ENCODE measurements at regions not wholly inside any gene's neighbourhood (a gene's known extent, or its start where the extent isn't known, plus 50 kb on each side); places are given as distances from the start of the nearest gene placed in this dataset.

DNA sequence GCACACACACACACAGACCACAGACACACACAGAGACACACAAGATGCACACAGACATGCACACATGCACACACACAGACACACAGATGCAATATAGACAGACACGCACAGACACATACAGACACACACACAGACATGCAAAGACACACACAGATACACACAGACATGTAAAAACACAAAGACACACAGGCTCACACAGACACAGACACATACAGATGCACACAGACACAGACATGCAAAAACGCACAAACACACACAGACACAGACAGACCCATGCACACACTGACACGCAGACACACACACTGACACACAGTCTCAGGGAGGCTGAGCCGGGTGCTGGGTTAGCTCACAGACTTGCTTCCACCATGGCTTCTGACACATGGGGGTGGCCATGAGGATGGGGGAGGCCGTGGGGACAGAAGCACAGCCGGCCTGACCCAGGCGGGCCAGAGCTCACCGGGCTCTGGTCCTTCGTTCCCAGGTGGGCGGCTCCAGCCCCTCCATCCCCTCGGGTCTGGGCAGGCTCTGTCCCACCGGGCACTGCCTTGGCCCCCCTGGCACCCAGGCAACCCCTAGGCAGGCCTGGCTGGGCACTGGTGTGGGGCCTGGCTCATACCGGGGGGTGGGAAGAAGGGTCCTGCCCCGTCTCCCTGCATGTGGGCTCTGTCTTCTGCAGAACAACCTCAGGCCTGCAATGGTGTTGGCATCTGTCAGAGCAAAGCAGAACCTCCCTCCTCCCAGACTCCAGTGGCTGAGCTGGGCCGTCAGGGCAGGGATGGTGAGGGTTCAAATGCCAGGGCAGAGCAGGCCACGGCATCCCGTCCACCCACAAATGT lies 1489.5 kb downstream of the BRD1 start:
- DNase-seq: no peak

DNA sequence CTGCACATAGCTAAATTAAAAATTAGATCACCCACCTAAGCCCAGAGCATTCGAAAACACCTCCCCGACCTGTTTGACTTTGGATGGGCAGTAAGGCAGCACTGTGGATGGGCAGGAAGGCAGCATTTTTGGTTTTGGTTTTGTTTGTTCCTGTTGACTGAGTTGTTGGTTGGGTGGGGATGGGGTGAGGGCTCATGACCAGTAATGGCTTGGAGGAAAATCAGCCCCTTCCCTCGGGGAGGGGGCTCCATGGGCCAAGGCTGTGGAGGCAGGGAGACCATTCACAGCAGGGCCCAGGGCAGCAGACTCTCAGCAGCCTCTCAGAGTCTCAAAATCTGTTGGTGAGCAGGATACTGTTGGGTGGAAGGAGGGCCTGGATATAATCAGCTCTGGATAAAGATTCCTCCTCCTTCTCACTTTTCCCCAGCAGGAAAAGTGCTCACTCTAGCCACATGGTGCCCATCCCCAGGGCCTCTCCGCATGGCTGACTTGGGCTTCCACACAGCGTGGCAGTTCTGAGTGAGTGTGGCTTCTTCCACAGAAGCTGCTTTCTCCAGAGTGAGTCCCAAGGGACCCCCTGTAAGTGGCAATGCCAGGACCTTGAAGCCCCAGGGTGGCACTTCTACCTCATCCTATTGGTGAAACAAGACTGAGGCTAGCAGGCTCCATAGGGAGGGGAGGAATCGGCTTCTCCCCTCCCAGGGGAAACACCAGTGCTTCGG lies 1491.2 kb downstream of the BRD1 start:
- DNase-seq: no peak

DNA sequence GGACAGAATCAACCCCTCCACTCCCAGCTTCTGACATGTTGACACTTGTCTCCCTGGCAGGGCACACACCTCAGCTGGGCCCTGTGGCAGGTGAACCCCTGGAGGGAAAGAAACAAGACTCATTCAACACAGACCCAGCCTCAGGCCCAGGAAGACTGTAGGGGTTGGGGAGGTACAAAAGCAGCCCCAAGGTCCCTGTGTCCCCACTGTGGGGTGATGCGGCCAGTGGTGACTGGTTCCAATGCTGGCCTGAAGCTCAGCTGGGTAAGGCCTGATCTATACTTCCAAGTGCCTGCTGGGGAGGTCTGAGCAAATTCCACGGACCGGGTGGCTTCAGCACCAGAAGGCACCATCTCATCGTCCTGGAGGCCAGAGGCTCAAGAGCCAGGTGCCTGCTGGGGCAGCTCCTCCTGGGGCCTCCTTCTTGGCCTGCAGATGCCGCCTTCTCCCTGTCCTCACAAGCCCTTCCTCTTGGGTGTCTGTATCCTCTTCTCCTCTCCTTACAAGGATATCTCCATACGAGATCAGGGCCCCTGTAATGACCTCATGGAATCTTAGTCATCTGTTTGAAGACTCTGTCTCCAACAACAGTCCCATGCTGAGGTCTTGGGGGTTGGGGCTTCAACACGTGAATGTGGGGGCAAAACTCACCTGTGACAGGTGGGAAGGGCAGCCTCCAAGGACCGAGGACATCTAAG lies 1492.1 kb downstream of the BRD1 start:
- DNase-seq: no peak

DNA sequence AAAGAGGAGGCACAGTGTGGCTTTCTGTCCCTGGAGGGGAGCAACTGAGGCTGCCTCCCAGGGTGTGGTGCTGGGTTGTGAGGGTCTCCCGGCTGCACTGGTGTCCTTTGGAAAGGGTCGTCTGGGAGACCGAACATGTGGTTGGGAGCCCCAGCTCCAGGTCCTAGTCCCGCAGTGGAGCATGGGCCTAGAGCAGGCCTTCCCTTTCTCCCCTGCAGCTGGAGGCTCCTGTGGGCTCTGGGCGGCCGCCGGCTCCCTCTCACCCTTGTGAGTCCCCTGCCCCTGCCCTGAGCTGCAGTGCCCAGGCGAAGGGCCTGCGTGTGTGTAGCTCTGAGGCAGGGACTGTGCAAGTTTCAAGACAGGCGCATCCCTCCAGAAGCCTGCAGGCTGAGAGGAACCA lies 1492.7 kb downstream of the BRD1 start:
- DNase-seq: no peak

DNA sequence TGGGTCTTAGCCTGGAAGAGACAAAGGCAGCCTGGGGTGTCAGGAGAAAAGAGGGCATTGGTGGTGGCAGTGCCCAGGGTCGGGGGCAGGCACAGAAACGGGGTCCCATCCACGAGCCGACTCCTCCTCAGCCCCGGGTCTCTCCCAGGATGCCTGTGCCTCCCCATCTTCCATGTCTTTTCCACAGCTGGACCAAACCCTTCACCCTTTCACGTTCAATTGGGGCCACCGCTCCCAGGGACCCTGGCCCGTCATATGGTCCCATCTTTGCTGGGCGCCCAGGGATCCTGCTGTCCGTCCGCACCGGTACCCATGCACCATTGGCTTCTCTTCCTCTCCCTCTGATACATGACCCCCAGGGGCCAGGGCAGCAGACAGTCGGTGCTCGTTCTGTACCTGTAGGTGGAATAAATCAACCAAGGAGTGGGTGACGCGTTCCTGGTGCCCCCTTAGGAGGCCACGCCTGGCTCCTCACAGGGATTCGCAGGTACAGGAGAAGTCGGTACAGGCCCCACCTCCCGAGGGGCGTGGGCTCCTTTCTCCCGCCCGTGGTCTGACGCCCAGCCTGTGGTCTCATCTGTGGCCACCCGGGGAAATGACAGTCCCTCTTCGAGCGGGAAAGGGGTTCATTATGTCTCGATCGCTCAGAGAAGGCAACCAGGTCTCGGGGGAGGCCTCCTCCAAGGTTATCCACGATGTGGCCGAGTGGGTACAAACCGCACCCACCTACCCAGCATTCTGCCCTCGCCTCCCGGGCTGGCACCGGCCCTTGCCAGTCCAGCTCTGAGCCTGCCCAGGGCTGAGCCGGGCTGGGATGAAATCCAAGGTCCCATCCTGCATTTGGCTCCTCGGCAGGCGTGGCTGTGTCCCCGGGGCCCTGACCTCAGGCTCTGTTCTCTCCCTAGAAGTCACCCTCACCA lies 1493.6 kb downstream of the BRD1 start:
- no peak for DNase-seq

DNA sequence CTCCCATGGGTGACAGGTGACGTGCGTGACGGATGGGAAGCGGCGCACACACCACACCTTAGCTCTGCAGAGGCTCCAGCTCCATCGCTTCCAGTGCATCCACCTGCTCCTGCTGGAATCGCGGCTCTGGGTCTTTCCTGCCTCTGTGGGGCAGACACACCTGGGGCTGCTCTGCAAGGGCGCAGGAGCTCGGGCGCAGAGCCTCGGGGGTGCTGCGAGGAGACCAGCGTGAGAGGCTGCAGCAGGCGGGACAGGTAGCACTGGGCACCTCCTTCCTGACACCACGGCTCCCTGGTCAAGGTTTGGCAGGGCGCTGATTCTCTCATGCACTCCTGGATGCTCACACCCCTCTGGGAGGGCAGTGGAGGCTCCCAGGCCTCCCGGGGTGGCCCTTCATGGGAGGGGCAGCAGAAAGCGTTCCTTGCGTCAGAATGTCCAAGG lies 1494.3 kb downstream of the BRD1 start:
- DNase-seq: no peak

DNA sequence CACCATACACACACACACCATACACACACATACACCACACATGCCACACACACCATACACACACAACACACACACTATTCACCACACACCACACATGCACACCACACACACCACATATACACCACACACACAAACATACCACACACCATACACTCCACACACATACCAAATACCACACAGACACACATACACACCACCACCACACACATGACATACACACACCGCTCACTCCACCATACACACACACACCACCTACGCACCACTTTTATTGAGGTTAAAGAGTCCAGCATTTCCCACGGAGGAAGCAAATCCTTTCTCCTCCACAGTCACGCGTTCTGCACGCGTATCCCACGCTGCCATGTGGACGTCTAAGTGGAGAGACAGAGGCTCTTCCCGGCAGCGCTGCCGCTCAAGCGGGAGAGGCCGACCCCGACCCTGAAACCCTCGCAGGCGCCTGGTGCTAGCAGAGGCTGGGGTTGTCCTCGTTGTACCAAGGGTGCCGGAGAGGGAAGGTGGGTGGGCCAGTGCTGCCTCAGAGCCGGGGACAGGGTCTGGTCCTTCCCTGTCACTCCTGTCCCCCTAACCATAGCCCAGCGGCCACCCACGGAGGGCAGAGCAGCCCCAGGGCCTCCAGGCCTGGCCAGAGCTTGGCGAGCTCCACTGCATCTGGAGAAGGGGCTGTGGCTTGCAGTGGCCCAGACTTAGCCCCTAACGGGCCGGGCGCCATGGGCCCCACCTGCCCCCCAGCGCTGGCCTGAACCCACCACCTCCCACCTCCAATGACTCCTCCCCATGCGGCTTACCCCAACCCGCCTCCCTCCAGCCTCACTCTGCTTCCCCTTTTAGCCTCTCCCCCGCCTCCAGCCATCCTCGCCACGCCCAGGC lies 1495.0 kb downstream of the BRD1 start:
- no peak for DNase-seq

DNA sequence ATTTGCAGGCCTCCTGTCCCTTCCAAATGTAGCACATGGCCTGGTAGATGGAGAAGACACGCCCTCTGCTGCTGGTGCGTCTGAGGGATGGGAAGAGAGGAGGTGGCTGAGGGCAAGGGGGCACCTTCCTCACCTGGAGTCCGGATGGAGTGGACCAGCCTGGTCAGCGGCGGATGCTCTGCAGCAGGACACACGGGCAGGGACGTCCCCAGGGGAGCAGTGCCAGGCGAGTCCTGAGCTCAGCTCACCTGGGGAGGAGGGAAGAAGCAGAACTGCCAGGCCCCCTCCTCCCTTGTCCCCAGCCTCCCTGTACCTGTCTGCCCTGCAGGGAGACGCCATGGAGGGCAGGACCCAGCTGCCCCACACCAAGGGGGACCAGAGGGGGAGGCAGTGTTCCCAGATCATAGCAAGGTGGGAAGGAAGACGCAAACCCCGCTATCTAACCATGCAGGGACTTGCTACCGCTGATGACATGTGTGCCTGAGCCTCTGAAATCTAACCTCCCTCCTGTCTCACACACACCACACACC lies 1495.9 kb downstream of the BRD1 start:
- DNase-seq: no peak

DNA sequence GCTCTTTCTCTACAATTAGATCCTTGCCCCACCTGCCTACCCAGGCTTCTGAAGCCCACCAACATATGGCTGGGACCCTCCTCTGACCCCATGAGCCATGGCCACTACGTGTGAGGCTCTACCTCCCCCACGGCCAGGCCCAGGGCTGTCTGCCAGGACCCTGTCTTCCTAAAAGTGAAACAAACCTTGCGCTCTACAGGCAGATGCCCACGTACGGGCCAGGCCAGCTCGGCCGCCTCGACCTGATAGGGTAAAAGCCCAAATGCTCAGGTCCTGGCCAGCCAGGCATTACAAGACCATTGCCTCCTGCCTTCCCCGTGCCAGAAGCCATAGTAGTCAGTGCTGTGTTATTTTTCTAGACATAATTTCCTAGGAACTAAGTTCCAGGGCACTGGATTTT lies 1496.4 kb downstream of the BRD1 start:
- DNase-seq: no peak

DNA sequence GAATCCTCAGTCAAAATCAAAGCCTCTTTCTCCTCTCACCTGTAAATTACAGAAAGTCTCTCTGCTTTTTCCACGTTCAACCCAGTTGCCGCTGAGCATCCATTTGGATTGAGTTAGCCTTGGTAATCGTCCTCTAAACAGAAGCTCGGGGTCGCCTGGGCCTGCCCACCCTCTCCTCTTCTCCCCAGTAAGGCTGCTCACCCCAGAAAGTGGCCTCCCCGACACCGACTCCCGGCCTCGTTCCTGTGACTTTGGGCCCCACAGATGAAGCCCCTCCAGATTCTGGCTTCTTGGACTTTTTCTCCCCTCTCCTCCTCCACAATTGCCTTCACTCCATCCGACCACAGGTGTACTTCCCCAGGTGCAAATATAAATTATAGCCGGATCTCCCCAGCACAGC lies 1500.0 kb downstream of the BRD1 start:
- DNase-seq: no peak

DNA sequence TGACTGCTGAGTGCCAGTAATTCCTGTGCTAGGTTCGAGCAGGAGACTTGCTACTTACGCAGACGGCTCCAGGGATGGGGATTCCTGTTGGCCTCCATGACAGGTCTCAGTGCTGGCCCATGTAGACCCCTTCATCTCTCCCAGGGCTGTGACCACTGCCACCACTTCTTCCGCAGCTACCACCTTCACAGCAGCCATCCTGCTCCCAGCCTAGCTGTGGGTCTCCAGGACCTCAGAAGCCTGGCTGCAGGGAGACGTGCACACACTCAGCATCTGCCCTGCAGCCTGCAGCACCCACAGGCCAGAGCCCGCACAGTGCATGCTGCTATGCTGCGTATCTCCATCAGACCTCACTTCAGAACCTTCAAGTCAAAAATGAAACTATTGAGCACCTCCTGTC lies 1503.9 kb downstream of the BRD1 start:
- no peak for DNase-seq

DNA sequence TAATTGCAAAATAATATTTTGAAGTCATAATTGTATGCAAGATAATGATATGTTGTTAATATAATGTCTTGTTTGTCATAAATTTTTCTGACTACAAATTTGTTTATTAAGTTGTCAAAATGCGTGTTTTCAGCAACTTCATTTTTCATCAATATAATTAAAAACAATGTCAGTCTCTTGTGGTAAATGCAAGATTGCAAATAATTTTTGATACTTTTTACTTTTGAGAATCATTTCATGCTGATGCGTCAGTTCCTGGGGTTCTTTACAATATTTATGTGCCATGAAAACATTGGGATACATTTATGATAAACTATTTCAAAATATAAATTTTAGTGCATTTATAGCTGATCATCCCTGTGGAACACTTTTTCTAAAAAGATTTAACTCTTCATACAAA lies 1504.8 kb downstream of the BRD1 start:
- no peak for DNase-seq

DNA sequence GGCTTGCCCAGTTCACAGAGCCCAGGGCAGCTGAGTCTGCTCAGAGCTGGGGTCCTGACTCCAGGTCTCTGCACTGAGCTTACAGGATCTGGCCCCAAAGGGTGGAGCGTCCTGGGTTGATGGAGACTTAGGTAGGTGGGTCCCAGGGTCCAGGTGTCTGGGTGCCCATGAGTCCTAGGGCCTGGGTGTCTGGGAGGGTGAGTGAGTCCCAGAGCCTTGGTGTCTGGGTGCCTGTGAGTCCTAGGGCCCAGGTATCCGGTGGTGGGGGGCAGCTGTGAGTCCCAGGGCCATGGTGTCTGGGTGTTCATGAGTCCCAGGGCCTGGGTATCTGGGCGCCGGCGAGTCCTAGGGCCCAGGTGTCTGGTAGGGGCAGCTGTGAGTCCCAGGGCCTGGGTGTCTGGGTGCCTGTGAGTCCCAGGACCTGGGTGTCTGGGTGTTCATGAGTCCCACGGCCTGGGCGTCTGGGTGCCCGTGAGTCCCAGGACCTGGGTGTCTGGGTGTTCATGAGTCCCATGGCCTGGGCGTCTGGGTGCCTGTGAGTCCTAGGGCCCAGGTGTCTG lies 1505.6 kb downstream of the BRD1 start:
- no peak for DNase-seq

DNA sequence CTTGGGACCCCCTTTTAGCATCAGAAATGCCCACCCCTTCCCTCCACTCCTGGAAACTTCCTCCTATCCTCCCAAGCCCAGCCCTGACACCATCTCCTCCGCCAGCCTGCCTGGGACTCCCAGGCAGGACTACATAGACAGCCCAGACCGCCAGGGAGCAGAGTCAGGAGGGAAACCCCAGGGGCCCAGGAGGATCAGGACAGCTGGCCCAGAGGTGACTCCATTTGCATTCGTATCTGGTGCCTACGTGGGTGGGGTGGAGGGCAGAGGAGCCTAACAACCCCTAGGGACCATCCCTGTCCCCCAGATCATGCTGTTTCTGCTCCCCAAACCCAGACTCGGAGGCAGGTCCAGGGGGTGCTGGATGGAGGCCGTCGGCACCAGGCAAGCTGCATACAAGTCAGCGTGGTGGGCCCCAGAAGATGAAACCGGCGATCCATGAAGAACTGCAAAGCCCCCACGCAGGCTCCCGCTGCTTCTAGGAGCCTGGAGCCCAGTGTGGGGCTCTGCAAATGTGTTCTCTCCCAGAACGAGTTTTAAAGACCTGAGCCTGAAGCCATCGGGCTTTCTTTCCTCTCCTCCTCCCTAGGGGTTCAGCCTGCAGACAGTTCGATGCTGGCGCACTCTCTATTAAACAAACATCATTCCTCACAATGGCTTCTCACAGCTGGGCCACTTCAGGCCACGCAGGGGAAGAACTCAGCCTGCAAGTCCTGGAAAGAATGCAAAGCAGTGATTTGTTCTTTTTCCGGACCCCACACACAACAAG lies 1506.8 kb downstream of the BRD1 start:
- no peak for DNase-seq

DNA sequence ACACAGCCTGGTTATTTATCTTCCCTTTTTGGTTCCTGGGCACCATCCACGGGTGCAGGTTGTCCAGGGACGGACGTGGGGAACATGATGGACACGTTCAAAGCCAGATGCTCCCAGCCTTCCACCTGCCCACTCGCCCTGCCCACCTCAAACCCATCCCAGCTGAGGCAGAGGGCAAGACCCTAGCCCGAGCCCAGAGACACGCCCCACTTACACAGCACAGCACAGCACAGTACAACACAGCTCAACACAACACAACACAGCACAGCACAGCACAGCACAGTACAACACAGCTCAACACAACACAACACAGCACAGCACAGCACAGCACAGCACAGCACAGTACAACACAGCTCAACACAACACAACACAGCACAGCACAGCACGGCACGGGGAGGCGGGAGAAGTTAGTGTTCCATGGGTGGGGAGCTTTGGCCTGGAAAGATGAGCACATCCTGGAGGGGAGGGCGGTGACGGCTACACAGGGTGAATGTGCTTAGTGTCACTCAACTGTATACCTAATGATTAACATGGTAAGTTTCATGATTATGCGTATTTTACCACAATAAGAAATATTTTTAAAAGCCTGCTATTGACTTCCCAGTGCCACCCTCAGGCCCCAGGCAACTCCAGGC lies 1507.5 kb downstream of the BRD1 start:
- DNase-seq: no peak

DNA sequence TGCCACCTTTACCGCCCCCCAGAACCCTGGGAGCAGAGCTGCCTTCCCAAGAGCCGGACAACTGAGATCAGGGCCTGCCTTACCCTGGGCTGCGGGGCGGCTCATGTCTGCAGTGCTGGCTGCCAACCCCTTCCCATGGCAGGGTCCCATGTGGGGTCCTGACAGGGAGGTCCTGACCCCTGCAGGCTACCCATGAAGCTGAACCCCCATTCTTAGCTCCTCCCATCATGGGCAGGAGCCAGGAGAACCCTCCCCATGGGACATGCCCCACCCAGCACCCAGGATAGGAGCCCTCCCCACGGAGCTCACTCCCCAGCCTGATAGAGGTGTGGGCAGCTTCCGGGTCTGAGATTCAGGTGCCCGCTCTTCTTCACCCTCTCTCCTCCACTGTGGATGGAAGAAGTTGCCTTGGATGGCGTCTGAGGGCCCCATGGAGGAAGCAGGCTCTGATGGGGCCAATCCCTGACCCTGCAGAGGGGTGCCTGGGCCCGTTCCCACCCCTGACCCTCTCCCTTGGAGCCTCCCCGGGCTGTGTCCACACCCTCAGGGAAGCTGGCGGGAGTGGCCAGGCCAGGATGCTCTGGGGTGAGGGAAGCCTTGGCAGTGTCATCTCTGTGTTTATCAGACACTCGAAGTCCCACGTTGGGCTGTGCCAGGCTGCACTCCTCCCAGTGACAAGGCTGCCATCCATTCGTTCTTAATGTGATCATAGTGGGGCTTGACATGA lies 1508.2 kb downstream of the BRD1 start:
- no peak for DNase-seq

DNA sequence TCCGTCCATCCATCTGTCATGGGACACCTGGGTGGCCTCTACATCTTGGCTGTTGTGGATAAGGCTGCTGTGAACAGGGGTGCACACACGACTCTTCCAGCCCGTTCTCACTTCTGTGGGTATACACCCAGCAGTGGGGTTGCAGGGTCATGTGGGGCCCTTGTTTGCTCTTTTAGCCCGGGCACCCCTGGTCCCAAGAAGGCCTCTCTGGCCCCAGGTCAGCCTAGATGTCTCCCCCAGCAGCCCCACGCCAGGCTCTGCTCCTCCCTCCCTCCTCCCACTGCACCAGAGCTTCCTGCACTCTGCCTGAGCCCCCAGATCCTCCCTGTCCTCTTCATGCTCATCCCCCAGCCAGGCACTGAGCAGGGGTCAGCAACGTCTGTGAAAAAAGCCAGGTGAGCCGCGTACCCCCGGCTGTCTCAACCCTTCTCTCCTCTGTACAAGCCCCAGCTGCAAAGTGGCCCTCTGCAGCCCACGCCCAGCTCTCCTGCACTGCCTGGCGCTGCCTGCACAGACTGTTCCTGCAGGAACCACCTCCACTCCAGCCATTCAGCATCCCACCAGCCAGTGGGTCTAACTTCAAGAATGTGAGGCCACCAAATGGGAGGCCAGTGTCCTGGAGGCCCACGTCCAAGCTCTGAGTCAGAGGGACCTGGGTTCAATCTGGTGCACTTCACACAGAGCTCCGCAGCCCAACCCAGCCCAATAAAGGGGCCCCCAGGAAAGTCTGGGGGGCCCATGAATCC lies 1508.9 kb downstream of the BRD1 start:
- no peak for DNase-seq

DNA sequence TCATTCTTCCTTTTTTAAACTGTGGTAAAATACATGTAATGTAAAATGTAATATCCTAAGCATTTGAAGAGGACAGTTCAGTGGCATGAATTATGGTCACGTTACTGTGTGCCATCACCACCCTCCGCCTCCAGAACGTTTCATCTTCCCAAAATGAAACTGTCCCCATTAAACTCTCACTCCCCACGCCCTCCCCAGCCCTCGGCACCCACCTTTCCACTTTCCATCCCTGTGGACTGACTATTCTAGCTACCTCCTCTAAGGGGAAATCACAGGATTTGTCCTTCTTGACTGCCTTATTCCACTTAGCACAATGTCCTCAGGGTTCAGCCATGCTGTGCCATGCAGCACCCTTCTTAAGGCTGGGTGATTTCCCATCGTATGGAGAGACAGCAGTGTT lies 1509.5 kb downstream of the BRD1 start:
- no peak for DNase-seq

Measured in hematopoietic multipotent progenitor cell treated with erythropoietin and hydrocortisone succinate and interleukin-3 and kit ligand, for 6 days (in vitro differentiated cells).